A549 (cell line): ENCODE measurements at regions not wholly inside any gene's neighbourhood (a gene's known extent, or its start where the extent isn't known, plus 50 kb on each side); places are given as distances from the start of the nearest gene placed in this dataset.

Source experiments
- ATAC-seq, 2 experiments: fragments of 200-7000 bp in 1 of 2; fragments of >200 bp in 1 of 2; cut with Nextera tagmentation in 1 of 2; cut with Tn5 transposase in 1 of 2; 3 replicates each; pipeline versions ENCODE4 v1.8.0 to v1.9.1; 2018 to 2020; ENCODE audit warnings: mild to moderate bottlenecking in 1 of 2, moderate library complexity in 1 of 2
- CTCF ChIA-PET: fragments of 300-600 bp; sonication (Branson Sonifier 250); formaldehyde crosslinking; extraction: SDS; loops from one replicate; lab custom pipeline; 2021; ENCODE audit warnings: antibody characterized with exemption, inconsistent platforms; lab: Yijun Ruan, JAX
- POLR2A ChIA-PET: fragments of 350-600 bp; formaldehyde crosslinking; extraction: SDS; loops from one replicate; lab custom pipeline; 2021; ENCODE audit warnings: antibody characterized with exemption, inconsistent platforms; lab: Yijun Ruan, JAX
- DNase-seq, 2 experiments: peaks; one replicate each; pipeline versions ENCODE4 v3.0.0 to v3.0.0-alpha.2; 2011 to 2016; ENCODE audit warnings: low read depth in 1 of 2, low spot score in 1 of 2
- FAIRE-seq: peaks from 2 replicates; lab custom pipeline; 2011; peaks lifted over from hg19 to GRCh38; lab: Jason Lieb, UNC
- H3K27ac ChIP-seq, 2 experiments: fragments of >200 bp; sonication (Bioruptor Twin); formaldehyde crosslinking; 3 replicates each; pipeline ENCODE4 v1.5.1; 2016 to 2017
- H3K4me1 ChIP-seq: fragments of >200 bp; sonication (Bioruptor Twin); formaldehyde crosslinking; 3 replicates; pipeline ENCODE4 v1.6.1; 2016
- H3K4me2 ChIP-seq: fragments of >200 bp; sonication (Bioruptor Twin); formaldehyde crosslinking; 3 replicates; pipeline ENCODE4 v1.6.1; 2016
- H3K4me3 ChIP-seq: fragments of >200 bp; sonication (Bioruptor Twin); formaldehyde crosslinking; 3 replicates; pipeline ENCODE4 v1.5.1; 2016
- H3K9me3 ChIP-seq: fragments of >200 bp; sonication (Bioruptor Twin); formaldehyde crosslinking; 3 replicates; pipeline ENCODE4 v1.6.1; 2016
- CBX2 ChIP-seq: fragments of 200-600 bp; sonication (generic); IDR thresholded peaks from 2 replicates; pipeline ENCODE4 v1.6.1; 2016; ENCODE audit warnings: low read depth, mild to moderate bottlenecking, borderline replicate concordance
- EHF ChIP-seq: fragments of 250-450 bp; sonication (Bioruptor Pico); IDR thresholded peaks from 2 replicates; pipeline ENCODE4 v1.5.0; 2020; ENCODE audit warnings: mild to moderate bottlenecking
- EHMT2 ChIP-seq: fragments of 200-600 bp; sonication (generic); IDR thresholded peaks from 2 replicates; pipeline ENCODE4 v1.6.1; 2016; ENCODE audit warnings: antibody characterized with exemption, low read depth, mild to moderate bottlenecking, moderate library complexity
- FOSL2 ChIP-seq, 2 experiments: fragments of 450-650 bp in 1 of 2; fragments of >200 bp in 1 of 2; sonication (Bioruptor Twin) in 1 of 2; formaldehyde crosslinking; IDR thresholded peaks; 2 replicates each; pipeline versions ENCODE4 v1.5.0 to v1.6.1; 2016 to 2020; ENCODE audit warnings: mild to moderate bottlenecking in 1 of 2, moderate library complexity in 1 of 2
- FOXS1 ChIP-seq: fragments of 250-450 bp; sonication (Bioruptor Pico); IDR thresholded peaks from 2 replicates; pipeline ENCODE4 v1.5.0; 2020; ENCODE audit warnings: mild to moderate bottlenecking, moderate library complexity
- HDAC2 ChIP-seq: fragments of 200-600 bp; sonication (generic); IDR thresholded peaks from 2 replicates; pipeline ENCODE4 v1.6.1; 2016
- KDM1A ChIP-seq: fragments of 200-600 bp; sonication (generic); IDR thresholded peaks from 2 replicates; pipeline ENCODE4 v1.6.1; 2016; ENCODE audit warnings: low read depth, mild to moderate bottlenecking
- MAFK ChIP-seq: fragments of 450-650 bp; IDR thresholded peaks from 2 replicates; pipeline ENCODE4 v1.6.1; 2014; ENCODE audit not compliant: partially characterized antibody
- NFE2L2 ChIP-seq: fragments of 150-350 bp; conservative IDR thresholded peaks from 2 replicates; pipeline ENCODE4 v1.6.1; 2014; ENCODE audit warnings: low read length
- NPAS2 ChIP-seq: fragments of 250-450 bp; sonication (Bioruptor Pico); IDR thresholded peaks from 2 replicates; pipeline ENCODE4 v1.8.0; 2022; ENCODE audit warnings: mild to moderate bottlenecking, moderate library complexity, borderline replicate concordance
- POLR2A ChIP-seq: IDR thresholded peaks from 2 replicates; pipeline ENCODE4 v1.6.1; 2012; ENCODE audit warnings: mild to moderate bottlenecking, low read length
- POLR2AphosphoS2 ChIP-seq: conservative IDR thresholded peaks from 2 replicates; pipeline ENCODE4 v1.6.1; 2012; ENCODE audit warnings: low read length, improper control_type of control experiment, inconsistent platforms
- RAD21 ChIP-seq, 2 experiments: fragments of >200 bp in 1 of 2; sonication (Bioruptor Twin) in 1 of 2; formaldehyde crosslinking in 1 of 2; IDR thresholded peaks in 1 of 2; conservative IDR thresholded peaks in 1 of 2; 2 replicates in 1 of 2; 3 replicates in 1 of 2; pipeline ENCODE4 v1.6.1; 2012 to 2018; ENCODE audit warnings: inconsistent platforms in 1 of 2
- RARB ChIP-seq: fragments of 250-450 bp; sonication (Bioruptor Pico); IDR thresholded peaks from 2 replicates; pipeline ENCODE4 v1.8.0; 2021; ENCODE audit warnings: mild to moderate bottlenecking, moderate library complexity
- RCOR1 ChIP-seq: fragments of 150-350 bp; IDR thresholded peaks from 2 replicates; pipeline ENCODE4 v1.6.1; 2014; ENCODE audit warnings: antibody characterized with exemption, low read length, low read depth
- SMC3 ChIP-seq: fragments of >200 bp; sonication (Bioruptor Twin); formaldehyde crosslinking; IDR thresholded peaks from 3 replicates; pipeline ENCODE4 v1.6.1; 2018; ENCODE audit warnings: inconsistent platforms
- SREBF2 ChIP-seq: fragments of 450-650 bp; IDR thresholded peaks from 2 replicates; pipeline ENCODE4 v1.6.1; 2014; ENCODE audit warnings: mild to moderate bottlenecking, moderate library complexity
- TFCP2L1 ChIP-seq: fragments of 250-450 bp; sonication (Bioruptor Pico); IDR thresholded peaks from 2 replicates; pipeline ENCODE4 v1.5.0; 2021; ENCODE audit warnings: mild to moderate bottlenecking
- ZFP36 ChIP-seq: fragments of 450-650 bp; IDR thresholded peaks from 2 replicates; pipeline ENCODE4 v1.6.1; 2014; ENCODE audit warnings: borderline replicate concordance; ENCODE audit not compliant: partially characterized antibody
- WGBS: methylation state at CpG from one replicate; pipeline ENCODE4 v1.1.6; 2017; ENCODE audit errors: missing lambda C conversion rate; 5-methylcytosine and 5-hydroxymethylcytosine counted together
- TF ChIP-seq, protein P1 (sequence below): fragments of >200 bp; sonication (Bioruptor Twin); formaldehyde crosslinking; IDR thresholded peaks from 3 replicates; pipeline ENCODE4 v1.6.1; 2016
- TF ChIP-seq, protein P2 (sequence below): fragments of >200 bp; sonication (Bioruptor Twin); formaldehyde crosslinking; IDR thresholded peaks from 3 replicates; pipeline ENCODE4 v1.5.1; 2016

DNA sequence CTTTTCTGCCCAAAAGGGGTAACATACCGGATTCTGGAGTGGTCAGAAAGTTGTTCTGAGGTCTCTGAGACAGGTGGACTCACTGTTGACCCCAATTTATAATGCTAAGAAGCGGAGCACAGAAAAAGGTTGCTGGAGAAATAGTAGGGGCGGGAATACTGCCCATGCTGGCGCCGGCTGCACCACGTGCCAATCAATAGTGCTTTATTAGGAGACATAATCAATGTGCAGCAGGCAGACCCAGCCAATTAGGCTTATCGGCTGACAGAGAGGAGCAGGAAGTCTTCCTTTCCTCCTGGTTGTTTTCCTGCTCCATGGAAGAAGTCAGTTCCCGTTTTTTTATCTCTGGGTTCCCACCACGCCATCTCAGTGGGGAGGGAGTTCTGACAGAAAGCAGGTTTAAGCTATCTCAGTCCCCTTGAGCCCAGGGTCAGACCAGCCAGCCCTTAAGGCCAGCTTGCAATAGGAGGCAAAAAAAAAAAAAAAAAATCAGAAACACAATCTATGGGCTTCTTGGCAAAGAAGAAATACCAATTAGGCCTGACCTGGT, 68.2 kb upstream of the IRX6 start (continued):
- TF ChIP-seq, protein P1, sequence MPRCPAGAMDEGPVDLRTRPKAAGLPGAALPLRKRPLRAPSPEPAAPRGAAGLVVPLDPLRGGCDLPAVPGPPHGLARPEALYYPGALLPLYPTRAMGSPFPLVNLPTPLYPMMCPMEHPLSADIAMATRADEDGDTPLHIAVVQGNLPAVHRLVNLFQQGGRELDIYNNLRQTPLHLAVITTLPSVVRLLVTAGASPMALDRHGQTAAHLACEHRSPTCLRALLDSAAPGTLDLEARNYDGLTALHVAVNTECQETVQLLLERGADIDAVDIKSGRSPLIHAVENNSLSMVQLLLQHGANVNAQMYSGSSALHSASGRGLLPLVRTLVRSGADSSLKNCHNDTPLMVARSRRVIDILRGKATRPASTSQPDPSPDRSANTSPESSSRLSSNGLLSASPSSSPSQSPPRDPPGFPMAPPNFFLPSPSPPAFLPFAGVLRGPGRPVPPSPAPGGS = no peak
- TF ChIP-seq POLR2A = no peak
- TF ChIP-seq TFCP2L1 (CRISPR knock-in tag) = no peak
- no peak for TF ChIP-seq SREBF2
- TF ChIP-seq RCOR1 = no peak

DNA sequence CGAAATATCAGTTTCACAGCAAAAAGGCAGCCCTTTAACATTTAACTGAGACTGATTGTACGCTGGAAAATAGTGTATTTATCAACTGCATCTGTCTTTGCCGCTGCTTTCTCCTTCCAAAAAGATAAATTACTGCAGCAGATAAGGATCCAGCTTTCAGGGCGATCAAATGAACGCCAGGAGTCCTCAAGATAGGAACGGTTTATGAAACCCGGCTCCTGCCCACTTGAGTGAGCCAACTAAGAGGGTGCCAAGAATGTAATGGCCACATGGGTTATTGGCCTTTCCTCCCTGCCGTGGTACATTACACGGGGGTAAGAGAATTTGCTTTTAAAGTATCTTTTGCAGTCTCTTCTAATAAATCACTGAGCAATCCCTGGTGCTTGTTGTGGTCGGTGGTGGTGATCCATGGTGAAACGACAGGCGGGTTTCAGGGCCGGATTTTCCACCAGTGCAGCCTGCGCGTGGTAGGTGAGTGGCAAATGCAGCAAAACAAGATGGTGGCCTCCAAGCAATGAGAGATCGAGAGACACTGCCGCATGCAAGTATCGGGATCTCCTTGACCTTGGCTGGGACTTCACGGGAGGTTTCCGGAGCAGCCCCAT, 67.5 kb upstream of the IRX6 start:
- no peaks in the 10 kb centered on the region for H3K9me3 ChIP-seq
- FAIRE-seq (no peak), DNase-seq (no peak), ATAC-seq (no peak)
- CTCF ChIA-PET = interaction anchor here (0.6 to 2.0 kb wide), 2 partner anchors 13 to 34 kb away, joined by 3 to 4 read pairs; no protein-coding TSS in a partner anchor
- H3K27ac ChIP-seq = no peak overlapping the region
- TF ChIP-seq EHMT2 (no peak), POLR2AphosphoS2 (no peak), FOSL2 (IDR thresholded peaks at IDR 0.05) (no peak), FOSL2 (CRISPR knock-in tag; IDR thresholded peaks at IDR 0.05) (no peak), RARB (no peak), NPAS2 (no peak), RCOR1 (no peak), MAFK (no peak), HDAC2 (no peak), FOXS1 (no peak), EHF (CRISPR knock-in tag) (no peak), TFCP2L1 (CRISPR knock-in tag) (no peak), ZFP36 (no peak)
- TF ChIP-seq, protein P2, sequence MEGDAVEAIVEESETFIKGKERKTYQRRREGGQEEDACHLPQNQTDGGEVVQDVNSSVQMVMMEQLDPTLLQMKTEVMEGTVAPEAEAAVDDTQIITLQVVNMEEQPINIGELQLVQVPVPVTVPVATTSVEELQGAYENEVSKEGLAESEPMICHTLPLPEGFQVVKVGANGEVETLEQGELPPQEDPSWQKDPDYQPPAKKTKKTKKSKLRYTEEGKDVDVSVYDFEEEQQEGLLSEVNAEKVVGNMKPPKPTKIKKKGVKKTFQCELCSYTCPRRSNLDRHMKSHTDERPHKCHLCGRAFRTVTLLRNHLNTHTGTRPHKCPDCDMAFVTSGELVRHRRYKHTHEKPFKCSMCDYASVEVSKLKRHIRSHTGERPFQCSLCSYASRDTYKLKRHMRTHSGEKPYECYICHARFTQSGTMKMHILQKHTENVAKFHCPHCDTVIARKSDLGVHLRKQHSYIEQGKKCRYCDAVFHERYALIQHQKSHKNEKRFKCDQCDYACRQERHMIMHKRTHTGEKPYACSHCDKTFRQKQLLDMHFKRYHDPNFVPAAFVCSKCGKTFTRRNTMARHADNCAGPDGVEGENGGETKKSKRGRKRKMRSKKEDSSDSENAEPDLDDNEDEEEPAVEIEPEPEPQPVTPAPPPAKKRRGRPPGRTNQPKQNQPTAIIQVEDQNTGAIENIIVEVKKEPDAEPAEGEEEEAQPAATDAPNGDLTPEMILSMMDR = no peak
- WGBS = 55% methylated on average over 20 of the region's 20 CpGs
- POLR2A ChIA-PET = no interaction called here
- H3K4me2 ChIP-seq = no peak overlapping the region
- no peaks in the 10 kb centered on the region for H3K4me1 ChIP-seq
- H3K4me3 ChIP-seq = no peak overlapping the region

DNA sequence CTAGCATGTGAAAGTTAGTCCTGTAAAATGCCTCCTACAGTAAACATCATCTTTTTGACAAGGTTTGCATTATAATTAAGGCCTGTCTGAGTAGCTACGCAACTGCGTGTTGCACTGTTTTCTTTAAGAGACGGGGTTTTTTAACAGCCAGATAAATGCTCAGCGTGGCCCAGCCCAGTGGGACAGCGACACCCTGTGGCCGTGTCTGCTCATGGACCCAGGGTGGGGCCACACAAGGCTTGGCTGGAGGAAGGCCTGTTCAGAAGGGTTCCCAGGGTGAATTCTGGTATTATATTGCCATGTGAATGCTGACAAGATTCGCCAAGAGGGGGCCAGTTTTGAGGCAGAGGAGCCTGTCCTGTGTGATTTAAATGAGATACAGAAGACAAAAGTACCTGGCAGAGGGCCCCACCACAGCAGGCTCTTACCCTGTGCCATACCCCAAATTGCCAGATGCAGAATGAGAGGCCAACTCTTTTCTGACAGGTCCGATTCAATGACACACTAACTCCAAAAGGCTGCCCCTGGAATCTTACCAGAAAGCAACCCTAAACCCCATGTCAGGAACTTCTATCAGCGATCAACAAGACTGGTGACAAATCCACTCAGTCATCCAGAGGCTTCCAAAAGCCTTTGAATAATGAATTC, 65.9 kb upstream of the IRX6 start:
- ChIA-PET POLR2A (no interaction called here), CTCF (interaction anchor here (0.6 to 2.0 kb wide), 4 partner anchors 9 to 23 kb away, joined by 3 to 4 read pairs (median 4); no protein-coding TSS in a partner anchor)
- no peak overlapping the region for H3K4me3 ChIP-seq
- no peaks in the 10 kb centered on the region for H3K9me3 ChIP-seq
- ATAC-seq (peak in 1 of 2 experiments; percentile 82; a peak in 3 of 6 replicates), FAIRE-seq (no peak), DNase-seq (peak in 1 of 2 experiments; percentile 51)
- H3K4me2 ChIP-seq = no peak overlapping the region
- 36% methylated on average over 8 of the region's 9 CpGs for WGBS
- no peaks in the 10 kb centered on the region for H3K4me1 ChIP-seq
- TF ChIP-seq RAD21 (conservative IDR thresholded peaks at IDR 0.05 in 1 of 2, IDR thresholded peaks at IDR 0.05 in 1 of 2) = peak; percentile 27 to 68; a peak in 3 of 5 replicates
- no peak for TF ChIP-seq MAFK
- TF ChIP-seq SMC3 = no peak
- TF ChIP-seq CBX2 = no peak
- TF ChIP-seq KDM1A = no peak
- TF ChIP-seq, protein P2 = 0 out of 3 replicates have a peak, but pooled peaks have one; percentile 7
- TF ChIP-seq NFE2L2 = no peak
- H3K27ac ChIP-seq = no peak overlapping the region
